ENCODE measurements at regions not wholly inside any gene's neighbourhood (a gene's known extent, or its start where the extent isn't known, plus 50 kb on each side); places are given as distances from the start of the nearest gene placed in this dataset.
"Not testable (repeated sequence)": the region's sequence is repeated elsewhere in the genome, so short reads cannot be mapped to it uniquely, and the experiment has no call there.

DNA sequence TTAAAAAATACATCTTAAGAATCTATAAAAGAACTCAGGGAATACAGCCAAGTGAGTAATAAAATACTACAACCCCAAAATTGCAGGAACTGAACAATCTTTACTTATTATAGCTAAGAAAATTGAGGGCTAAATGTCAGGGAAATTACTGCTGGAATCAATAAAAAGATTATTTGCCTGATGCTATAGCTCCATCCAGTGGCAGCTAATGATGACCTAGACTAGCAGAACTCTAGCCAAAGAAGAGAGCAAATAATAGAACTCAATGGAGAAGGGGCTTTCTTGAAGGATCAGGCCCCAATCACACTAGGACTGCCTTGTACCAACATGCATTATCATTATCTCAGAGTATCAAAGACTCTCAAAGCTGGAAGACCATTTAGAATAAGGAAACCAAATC lies 85.0 kb upstream of the FAM241A start:
- DNase-seq: no peak

DNA sequence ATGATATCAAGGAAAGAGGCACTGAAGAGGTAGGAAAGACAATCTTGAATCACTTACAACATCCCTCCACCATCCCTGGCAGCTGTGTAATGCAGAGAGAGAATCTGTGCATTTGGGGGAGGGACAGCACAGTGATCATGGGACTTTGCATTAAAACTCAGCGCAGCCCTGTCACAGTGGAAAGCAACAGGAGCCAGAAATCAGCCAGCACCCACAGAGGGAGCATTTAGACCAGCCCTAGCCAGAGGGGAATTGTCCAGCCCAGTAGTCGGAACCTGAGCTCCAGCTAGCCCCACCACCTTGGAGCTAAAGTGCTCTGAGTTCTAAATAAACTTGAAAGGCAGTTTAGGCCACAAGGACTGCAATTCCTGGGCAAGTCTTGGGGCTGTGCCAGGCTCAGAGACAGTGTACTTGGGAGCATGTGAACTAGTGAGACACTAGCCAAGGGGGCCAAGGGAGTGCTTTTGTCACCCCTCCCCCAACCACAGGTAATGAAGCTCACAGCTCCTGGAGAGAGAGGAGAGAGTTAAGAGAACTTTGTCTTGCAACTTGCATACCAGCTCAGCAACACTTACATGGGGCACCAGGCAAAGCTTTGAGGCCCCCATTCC lies 83.9 kb upstream of the FAM241A start:
- DNase-seq: no peak

DNA sequence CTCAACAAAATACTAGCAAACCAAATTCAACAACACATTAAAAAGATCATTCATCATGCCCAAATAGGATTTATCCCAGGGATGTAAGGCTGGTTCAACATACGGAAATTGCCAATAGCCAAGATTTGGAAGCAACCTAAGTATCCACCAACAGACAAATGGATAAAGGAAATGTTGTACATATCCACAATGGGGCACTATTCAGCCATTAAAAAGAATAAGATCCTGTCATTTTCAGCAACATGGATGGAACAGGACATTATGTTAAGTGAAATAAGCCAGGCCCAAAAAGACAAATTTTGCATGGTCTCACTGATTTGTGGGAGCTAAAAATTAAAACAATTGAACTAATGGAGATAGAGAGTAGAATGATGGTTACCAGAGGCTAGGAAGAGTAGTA lies 82.0 kb upstream of the FAM241A start:
- DNase-seq: no peak

DNA sequence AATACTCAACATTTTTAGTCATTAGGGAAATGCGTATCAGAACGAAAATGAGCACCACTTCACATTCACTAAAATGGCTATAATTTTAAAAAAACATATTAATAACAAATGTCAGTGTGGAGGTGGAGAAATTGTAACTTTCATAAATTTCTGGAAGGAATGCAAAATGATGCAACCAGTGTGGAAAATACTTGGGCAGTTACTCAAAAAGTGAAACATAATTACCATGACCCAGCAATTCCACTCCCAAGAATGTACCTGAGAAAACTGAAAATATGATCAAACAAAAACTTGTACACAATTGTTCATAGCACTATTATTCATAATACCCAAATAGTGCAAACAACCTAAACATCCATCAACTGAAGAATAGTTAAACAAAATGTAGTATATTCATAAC lies 76.1 kb upstream of the FAM241A start:
- DNase-seq: no peak

DNA sequence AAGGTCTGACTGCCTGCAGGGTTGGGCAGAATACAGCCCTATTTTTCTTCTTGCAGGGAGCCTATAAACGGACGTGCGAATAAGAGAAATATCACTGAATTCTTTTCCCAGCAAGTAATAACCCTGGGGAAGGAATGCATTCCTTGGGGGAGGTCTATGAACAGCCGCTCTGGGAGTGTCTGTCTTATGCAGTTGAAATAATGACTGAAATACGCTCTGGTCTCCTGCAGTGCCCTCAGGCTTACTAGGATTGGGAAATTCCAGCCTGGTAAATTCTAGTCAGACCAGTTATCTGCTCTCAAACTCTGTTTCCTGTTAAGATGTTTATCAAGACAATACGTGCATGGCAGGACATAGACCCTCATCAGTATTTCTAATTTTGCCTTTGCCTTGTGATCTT lies 72.1 kb upstream of the FAM241A start:
- no peak for DNase-seq

DNA sequence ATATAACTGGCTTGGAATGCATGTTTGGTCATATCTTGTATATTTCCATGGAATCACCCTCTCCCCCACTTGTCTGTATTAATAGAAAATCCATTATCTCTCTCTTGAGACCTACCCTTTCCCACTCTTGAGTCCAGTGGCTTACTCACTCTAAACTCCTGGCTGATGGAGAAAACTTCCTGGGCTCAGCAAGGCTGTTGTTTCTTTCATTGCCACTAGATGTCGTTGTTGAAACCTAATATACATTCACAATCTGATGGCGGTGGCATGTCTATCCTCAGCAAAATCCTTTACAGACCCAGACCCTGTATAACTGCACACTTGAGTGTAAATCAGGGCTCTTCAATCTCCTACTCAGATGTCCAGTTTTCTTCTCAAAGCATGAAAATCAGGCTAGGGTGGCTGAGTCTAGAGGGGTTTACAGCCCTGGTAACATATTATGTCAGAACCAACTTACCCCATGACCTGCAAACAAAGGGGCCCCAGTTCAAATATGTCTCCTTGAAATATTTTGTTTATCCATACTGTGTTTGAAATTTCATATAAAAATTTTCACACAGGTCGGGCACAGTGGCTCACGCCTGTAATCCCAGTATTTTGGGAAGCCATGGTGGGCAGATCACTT lies 70.0 kb upstream of the FAM241A start:
- DNase-seq: peak in 1 of 2 experiments; percentile 31

DNA sequence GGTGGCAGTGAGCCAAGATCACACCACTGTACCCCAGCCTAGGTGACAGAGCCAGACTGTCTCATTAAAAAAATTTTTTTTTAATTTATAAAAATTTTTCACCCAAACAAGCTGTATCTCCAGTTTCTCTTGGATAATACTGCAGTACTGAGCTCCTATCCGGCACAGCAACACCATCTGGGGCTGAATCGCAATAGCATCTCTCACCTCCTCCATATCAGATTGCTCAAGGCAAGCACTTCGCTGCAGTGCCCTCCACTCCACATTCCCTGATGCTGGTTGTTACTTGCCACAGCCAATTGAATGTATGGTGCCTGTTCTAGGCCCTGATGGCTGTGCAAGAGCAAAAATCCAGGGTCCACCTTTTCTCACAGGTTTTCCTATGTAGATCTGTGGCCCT lies 69.3 kb upstream of the FAM241A start:
- DNase-seq: no peak

DNA sequence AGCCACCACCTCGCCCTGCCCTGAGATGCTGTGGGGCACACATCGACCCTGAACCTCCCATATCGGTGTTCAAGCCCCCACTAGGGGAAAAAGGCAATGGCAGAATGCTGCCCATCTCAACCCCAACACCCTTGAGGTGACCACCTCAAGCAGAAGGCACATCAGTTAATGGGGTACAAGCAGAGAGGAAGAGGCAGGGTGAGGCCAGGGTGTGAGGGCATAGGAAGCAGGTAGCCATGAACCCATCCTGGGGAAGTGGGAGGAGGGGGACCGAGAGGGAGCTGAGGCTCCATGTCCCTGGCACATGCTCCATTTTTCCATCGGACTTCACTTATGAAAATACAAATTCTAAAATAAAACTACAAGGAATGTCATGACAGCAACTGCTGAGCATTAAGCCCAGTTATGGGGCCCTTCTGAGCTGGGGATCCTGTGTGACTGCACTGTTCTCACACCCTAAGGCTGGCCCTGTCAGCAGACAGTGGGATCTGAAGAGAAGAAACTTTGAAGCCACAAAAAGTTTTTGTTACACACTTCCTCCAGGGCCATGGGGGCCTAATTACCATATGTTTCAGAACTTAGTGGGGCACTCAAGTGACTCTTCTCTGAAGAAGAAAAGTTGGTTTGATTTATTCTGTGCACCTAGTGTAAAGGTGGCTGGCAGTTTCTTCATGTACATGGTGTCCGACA lies 68.2 kb upstream of the FAM241A start:
- no peak for DNase-seq

DNA sequence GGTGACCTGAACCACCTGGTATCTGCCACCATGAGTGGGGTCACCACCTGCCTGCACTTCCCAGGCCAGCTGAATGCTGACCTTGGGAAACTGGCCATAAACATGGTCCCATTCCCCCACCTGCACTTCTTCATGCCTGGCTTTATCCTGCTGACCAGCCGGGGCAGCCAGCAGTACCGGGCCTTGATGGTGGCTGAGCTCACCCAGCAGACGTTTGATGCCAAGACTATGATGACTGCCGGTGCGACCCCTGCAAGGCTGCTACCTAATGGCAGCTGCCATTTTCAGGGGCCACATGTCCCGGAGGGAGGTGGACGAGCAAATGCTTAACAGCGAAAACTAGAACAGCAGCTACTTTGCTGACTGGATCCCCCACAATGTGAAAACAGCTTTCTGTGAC lies 67.5 kb upstream of the FAM241A start:
- no peak for DNase-seq

DNA sequence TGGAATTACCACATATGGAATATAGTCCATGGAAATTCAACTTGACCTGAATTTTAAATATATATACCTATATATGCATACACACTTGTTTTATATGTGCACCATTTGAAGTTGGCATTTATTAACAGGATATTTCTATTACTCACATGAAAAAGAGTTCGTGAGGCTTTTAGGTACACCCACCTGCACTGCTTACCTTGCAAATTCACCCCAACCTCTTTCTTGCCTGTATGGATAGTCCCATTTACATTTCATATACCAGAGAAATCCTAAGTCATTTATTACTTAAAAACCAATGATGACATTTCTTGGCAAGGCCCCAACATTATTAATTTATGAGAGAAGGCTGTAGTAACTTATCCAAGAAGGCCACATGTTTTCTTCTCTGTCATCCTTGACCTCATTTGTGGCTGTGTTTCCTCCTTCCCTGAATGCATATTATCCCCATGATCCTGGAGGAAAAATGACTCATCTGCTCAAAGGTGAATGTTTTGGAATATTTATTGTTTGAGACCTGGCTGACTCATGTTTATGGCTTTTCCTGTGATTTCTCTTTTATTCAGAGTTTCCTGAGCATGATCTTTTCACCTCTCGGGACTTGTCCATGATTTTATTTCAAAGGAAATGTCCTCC lies 62.2 kb upstream of the FAM241A start:
- no peak for DNase-seq

DNA sequence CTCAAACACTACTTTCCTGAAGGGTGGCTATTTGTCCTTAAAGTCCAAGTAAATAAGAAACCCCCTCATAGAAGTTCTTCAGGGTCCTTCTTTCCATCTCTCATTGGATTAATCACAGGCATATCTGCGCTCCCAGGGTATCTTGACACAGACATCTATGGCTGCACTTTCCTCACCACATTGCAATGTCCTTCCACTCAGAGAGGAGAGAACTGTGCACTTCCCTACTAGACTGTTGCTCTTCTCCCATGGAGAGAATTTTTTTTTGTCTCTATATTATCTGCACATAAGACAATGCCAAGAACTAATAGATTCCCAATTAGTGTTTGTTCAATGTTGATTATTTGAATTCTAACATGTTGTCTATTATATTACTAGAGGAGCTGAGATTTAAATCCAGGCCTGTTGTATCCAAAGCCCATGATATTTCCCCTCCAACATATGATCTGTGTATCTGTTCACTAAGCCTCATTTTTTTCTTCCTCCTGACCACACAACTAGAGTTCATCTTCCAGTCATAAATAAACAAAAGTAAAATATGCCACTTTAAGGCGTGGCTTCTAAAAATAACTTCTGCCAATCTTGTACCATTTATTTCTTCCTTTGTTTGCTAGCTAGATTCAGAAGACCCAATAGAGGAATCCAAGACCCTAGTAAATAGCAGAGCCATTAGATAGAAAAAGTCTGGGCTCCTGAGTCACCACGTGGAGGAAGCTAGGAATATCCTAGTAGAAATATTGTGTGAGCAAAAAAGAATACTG lies 61.5 kb upstream of the FAM241A start:
- DNase-seq: no peak

DNA sequence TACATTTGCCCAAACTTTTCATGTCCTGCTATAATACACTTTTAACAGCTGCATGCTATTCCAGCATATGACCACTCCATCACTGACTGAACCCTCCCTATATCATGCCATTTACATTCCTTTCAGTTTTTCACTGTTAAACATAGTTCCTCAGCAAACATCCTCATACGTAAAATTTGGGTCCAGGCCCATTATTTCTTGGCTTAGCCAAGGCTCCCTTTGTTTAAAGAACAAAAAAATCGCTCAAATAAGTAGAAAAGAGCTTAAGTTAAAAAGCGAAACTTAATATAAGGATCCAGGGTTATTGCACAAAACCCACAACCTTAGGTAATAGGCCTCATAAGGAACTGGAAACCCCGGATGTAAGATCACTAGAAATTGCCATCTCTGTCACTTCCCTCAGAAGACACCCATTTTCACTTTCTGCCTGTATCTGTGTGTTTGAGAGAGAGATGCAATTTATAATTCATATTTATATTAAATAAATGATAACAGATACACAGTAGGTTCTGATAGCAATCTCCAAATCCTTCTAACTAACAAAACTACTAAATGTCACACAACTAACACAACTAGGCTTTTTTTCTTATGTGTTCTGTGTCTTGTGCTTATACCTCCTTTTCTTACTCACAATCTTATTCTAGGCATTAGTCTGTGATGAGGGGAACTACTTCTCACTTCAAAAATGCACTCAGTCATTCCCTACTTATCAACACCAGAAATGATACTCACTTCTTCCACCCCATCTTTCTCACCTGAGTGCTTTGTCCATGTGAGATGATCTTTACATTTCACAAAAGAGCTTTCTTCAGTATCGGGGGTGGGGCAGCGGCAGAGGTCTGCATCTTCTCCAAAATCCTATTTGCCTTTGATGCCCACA lies 59.9 kb upstream of the FAM241A start:
- no peak for DNase-seq

DNA sequence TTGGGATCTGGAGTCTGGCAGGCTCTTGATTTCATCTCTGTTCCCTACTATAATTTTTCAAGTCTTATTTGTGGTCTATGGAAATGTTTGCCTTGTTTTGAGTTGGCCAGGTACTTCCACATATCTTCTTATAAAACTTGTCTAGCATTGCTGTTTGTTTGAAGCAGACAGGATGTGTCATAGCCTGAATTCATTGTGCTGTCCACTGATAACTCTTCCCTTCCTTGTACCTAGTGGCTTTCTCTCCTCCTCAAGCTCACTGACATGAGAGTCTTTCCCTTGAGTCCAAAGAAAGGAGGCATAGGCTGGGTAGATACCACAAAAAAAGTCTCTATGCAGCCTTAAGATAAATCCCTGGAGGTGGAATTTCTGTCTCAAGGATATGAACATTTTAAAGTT lies 59.2 kb upstream of the FAM241A start:
- no peak for DNase-seq

DNA sequence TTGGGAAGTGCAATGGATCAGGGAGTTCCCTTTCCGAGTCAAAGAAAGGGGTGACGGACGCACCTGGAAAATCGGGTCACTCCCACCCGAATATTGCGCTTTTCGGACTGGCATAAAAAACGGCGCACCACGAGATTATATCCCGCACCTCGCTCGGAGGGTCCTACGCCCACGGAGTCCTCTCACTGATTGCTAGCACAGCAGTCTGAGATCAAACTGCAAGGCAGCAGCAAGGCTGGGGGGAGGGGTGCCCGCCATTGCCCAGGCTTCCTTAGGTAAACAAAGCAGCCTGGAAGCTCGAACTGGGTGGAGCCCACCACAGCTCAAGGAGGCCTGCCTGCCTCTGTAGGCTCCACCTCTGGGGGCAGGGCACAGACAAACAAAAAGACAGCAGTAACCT lies 58.6 kb upstream of the FAM241A start:
- DNase-seq: not testable (repeated sequence)

DNA sequence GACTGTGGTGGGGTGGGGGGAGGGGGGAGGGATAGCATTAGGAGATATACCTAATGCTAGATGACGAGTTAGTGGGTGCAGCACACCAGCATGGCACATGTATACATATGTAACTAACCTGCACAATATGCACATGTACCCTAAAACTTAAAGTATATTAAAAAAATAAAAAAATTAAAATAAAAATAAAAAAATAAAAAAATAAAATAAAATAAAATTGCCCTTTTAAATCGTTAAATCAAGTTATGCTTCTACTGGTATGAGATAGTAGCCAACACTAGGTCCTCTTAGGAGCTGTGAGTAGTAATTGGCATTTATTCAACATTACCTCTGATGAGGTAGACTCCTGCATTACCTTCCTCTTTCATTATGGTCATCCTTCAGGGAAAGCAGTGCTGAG lies 52.9 kb upstream of the FAM241A start:
- DNase-seq: not testable (repeated sequence)

DNA sequence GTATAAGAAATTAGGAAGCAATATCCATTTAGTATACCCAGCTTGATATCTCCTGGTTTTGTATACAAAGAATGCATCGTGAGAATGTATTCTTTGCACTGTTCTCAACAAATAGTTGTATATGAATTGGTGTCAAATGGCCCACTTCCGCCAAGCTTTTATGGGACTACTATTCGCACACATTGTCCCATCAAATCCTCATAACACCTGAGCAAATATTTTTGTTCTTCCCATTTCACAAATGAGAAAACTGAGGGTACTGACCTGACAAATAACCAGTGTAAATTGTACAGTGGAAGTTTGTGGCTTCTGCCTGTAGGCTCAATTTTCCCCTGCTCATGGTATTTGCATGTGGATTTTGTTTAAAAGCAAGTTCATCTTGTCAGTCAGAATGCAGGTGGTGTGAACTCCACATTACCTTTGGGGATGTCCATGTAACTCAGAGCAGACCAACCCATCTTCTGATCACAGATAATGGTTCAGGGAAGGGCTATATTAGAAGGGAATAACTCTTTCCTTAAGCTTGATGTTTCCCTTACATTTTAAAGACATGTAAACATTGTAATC lies 51.5 kb upstream of the FAM241A start:
- no peak for DNase-seq

DNA sequence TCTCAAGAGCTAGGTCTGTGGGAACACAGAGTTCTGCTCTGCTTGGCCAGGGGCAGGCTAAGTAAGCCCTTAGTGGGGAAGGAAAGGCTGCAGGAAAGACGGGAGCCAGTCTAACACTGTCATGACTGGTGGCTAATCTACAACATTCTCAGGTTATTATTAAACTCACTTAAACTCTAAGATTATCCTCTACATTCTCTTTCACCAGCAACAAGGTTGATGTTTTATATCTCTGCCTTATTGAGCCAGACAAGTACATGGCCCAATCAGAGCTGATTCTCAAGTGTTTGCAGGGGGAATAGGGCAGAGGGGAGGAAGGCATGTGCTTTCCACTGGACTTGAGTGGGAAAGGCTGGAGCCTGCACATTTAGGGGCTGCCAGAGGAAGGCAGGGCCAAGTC lies 50.9 kb upstream of the FAM241A start:
- no peak for DNase-seq
